ENCODE measurements at regions not wholly inside any gene's neighbourhood (a gene's known extent, or its start where the extent isn't known, plus 50 kb on each side); places are given as distances from the start of the nearest gene placed in this dataset.

GRCh38 chr5:130578354-130578753 is 586.7 kb downstream of the HINT1 start:
- H3K9me2 ChIP-seq (ENCODE audit: insufficient read depth), result no peaks in the 10 kb centered on the region
- CTCF ChIA-PET, result no interaction called here
- no peaks in the 10 kb centered on the region for H3K9me3 ChIP-seq (ENCODE audit: insufficient read depth, low read depth)
- POLR2A ChIA-PET (ENCODE audit: unreplicated experiment), result no interaction called here
- no peak overlapping the region for H3K4me3 ChIP-seq
- H3F3A ChIP-seq (ENCODE audit: insufficient read depth, low read depth), result no peaks in the 10 kb centered on the region
- no peaks in the 10 kb centered on the region for H4K20me1 ChIP-seq (ENCODE audit: insufficient read depth)
- no peak overlapping the region for H2AFZ ChIP-seq
- H3K79me2 ChIP-seq (ENCODE audit: low read depth), result no peaks in the 10 kb centered on the region
- TF ChIP-seq EZH2 (IDR thresholded peaks at IDR 0.05; ENCODE audit: low read depth), result no peak
- TF ChIP-seq CTCF (conservative IDR thresholded peaks at IDR 0.05), result no peak
- no peaks in the 10 kb centered on the region for H3K36me3 ChIP-seq (ENCODE audit: low read depth)
- no peak for DNase-seq
- no peaks in the 10 kb centered on the region for H3K27me3 ChIP-seq (ENCODE audit: insufficient read depth, low read depth)
- intact Hi-C loops (cut with micrococcal nuclease; ENCODE audit: unreplicated experiment), result no loop called here
- no peak overlapping the region for H3K27ac ChIP-seq
- no peak overlapping the region for H3K4me2 ChIP-seq
- H3K4me1 ChIP-seq (replicated peaks; ENCODE audit: insufficient read depth), result no peaks in the 10 kb centered on the region
- no TSS peak for BruUV-seq (replicated peaks)

GRCh38 chr5:130571076-130571475 is 594.0 kb downstream of the HINT1 start:
- POLR2A ChIA-PET (ENCODE audit: unreplicated experiment), result no interaction called here
- intact Hi-C loops (cut with micrococcal nuclease; ENCODE audit: unreplicated experiment), result no loop called here
- no TSS peak for BruUV-seq (replicated peaks)
- no peaks in the 10 kb centered on the region for H3K9me2 ChIP-seq (ENCODE audit: insufficient read depth)
- CTCF ChIA-PET, result no interaction called here
- DNase-seq, result no peak
- H3K4me3 ChIP-seq, result no peak overlapping the region
- H2AFZ ChIP-seq, result no peak overlapping the region
- H3K4me2 ChIP-seq, result no peak overlapping the region
- no peaks in the 10 kb centered on the region for H4K20me1 ChIP-seq (ENCODE audit: insufficient read depth)
- no peaks in the 10 kb centered on the region for H3K79me2 ChIP-seq (ENCODE audit: low read depth)
- H3K4me1 ChIP-seq (replicated peaks; ENCODE audit: insufficient read depth), result no peaks in the 10 kb centered on the region
- no peaks in the 10 kb centered on the region for H3F3A ChIP-seq (ENCODE audit: insufficient read depth, low read depth)
- no peaks in the 10 kb centered on the region for H3K27me3 ChIP-seq (ENCODE audit: insufficient read depth, low read depth)
- no peak for TF ChIP-seq CTCF (conservative IDR thresholded peaks at IDR 0.05)
- no peaks in the 10 kb centered on the region for H3K36me3 ChIP-seq (ENCODE audit: low read depth)
- no peak overlapping the region for H3K27ac ChIP-seq
- no peaks in the 10 kb centered on the region for H3K9me3 ChIP-seq (ENCODE audit: insufficient read depth, low read depth)

DNA sequence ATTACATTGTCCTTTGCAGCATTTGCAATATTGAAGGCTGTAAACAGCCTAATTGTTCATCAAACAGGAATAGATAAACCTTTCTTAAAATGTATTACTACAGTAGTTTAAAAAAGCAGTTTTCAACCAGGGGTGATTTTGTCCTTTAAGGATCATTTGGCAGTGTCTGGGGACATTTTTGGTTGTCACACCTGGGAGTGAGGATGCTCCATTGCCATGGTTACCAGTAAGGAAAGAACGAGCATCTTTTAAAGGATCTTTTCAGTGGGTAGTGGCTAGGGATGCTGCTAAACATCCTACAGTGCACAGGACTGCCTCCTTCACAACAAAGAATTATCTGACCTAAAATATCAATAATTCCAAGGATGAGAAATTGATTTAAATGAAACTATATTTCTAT is 596.3 kb downstream of the HINT1 start:
- Histone ChIP-seq H3K27me3 (ENCODE audit: insufficient read depth, low read depth) (no peaks in the 10 kb centered on the region), H2AFZ (no peak overlapping the region), H3K4me2 (no peak overlapping the region), H3F3A (ENCODE audit: insufficient read depth, low read depth) (no peaks in the 10 kb centered on the region), H3K36me3 (ENCODE audit: low read depth) (no peaks in the 10 kb centered on the region), H3K27ac (no peak overlapping the region), H3K4me1 (replicated peaks; ENCODE audit: insufficient read depth) (no peaks in the 10 kb centered on the region), H3K4me3 (no peak overlapping the region), H4K20me1 (ENCODE audit: insufficient read depth) (no peaks in the 10 kb centered on the region), H3K9me2 (ENCODE audit: insufficient read depth) (no peaks in the 10 kb centered on the region), H3K9me3 (ENCODE audit: insufficient read depth, low read depth) (no peaks in the 10 kb centered on the region), H3K79me2 (ENCODE audit: low read depth) (no peaks in the 10 kb centered on the region)
- POLR2A ChIA-PET (ENCODE audit: unreplicated experiment), result no interaction called here
- CTCF ChIA-PET, result no interaction called here
- intact Hi-C loops (cut with micrococcal nuclease; ENCODE audit: unreplicated experiment), result no loop called here
- DNase-seq, result no peak
- BruUV-seq (replicated peaks), result no TSS peak
- no peak for TF ChIP-seq EZH2 (IDR thresholded peaks at IDR 0.05; ENCODE audit: low read depth)
- no peak for TF ChIP-seq CTCF (conservative IDR thresholded peaks at IDR 0.05)
